ENCODE measurements at regions not wholly inside any gene's neighbourhood (a gene's known extent, or its start where the extent isn't known, plus 50 kb on each side); places are given as distances from the start of the nearest gene placed in this dataset.

- no peak for TF ChIP-seq CTCF (conservative IDR thresholded peaks at IDR 0.05; ENCODE audit: low read depth, low read length)
- H3K4me3 ChIP-seq (ENCODE audit: low read depth, low read length) = no peak overlapping the region
- DNase-seq (ENCODE audit: low read depth) = no peak
Observed at GRCh38 chr6:146881228-146882181, 282.7 kb downstream of the ADGB start.

- no peak for TF ChIP-seq CTCF (conservative IDR thresholded peaks at IDR 0.05; ENCODE audit: low read depth, low read length)
- no peak for DNase-seq (ENCODE audit: low read depth)
- no peak overlapping the region for H3K4me3 ChIP-seq (ENCODE audit: low read depth, low read length)
Observed at GRCh38 chr6:146883640-146884531, 285.1 kb downstream of the ADGB start.

GRCh38 chr6:146884728-146885127 lies 286.0 kb downstream of the ADGB start:
- H3K4me3 ChIP-seq (ENCODE audit: low read depth, low read length) = no peak overlapping the region
- TF ChIP-seq CTCF (conservative IDR thresholded peaks at IDR 0.05; ENCODE audit: low read depth, low read length) = no peak
- no peak for DNase-seq (ENCODE audit: low read depth)

- no peak overlapping the region for H3K4me3 ChIP-seq (ENCODE audit: low read depth, low read length)
- DNase-seq (ENCODE audit: low read depth) = no peak
- no peak for TF ChIP-seq CTCF (conservative IDR thresholded peaks at IDR 0.05; ENCODE audit: low read depth, low read length)
Observed at GRCh38 chr6:146885708-146886457, 287.1 kb downstream of the ADGB start.

- no peak for TF ChIP-seq CTCF (conservative IDR thresholded peaks at IDR 0.05; ENCODE audit: low read depth, low read length)
Observed at GRCh38 chr6:146886587-146887446, 288.0 kb downstream of the ADGB start.

More at GRCh38 chr6:146886587-146887446, 288.0 kb downstream of the ADGB start:
- no peak for DNase-seq (ENCODE audit: low read depth)
- no peak overlapping the region for H3K4me3 ChIP-seq (ENCODE audit: low read depth, low read length)

Data from choroid plexus epithelial cell (primary cell).